CD4-positive, alpha-beta memory T cell (primary cell): ENCODE measurements at regions not wholly inside any gene's neighbourhood (a gene's known extent, or its start where the extent isn't known, plus 50 kb on each side); places are given as distances from the start of the nearest gene placed in this dataset.

Source experiments
- CTCF ChIA-PET: fragments of 350-600 bp; sonication (Branson Sonifier 250); formaldehyde crosslinking; loops from one replicate; lab custom pipeline; 2021; ENCODE audit warnings: inconsistent platforms; ENCODE audit not compliant: partially characterized antibody; lab: Charles Lee
- POLR2A ChIA-PET: fragments of 350-600 bp; sonication (Branson Sonifier 250); formaldehyde crosslinking; loops from one replicate; lab custom pipeline; 2021; ENCODE audit not compliant: partially characterized antibody; lab: Charles Lee
- DNase-seq, 5 donors: peaks; one replicate each; pipeline versions ENCODE4 v3.0.0 to v3.0.0-alpha.2; 2020 to 2022; ENCODE audit warnings: mixed read lengths in 1 of 5
- H3K27ac ChIP-seq: one replicate; pipeline ENCODE4 v1.7.0; 2013; ENCODE audit warnings: low read depth, low read length
- H3K27me3 ChIP-seq: 2 replicates; pipeline ENCODE4 v1.7.0; 2013; ENCODE audit warnings: mild to moderate bottlenecking, low read length, moderate library complexity; ENCODE audit not compliant: insufficient read depth
- H3K36me3 ChIP-seq: 2 replicates; pipeline ENCODE4 v1.7.0; 2013; ENCODE audit warnings: mild to moderate bottlenecking, low read length, moderate library complexity; ENCODE audit not compliant: insufficient read depth
- H3K4me1 ChIP-seq: 2 replicates; pipeline ENCODE4 v1.7.0; 2013; ENCODE audit warnings: mild to moderate bottlenecking, low read length, moderate library complexity; ENCODE audit not compliant: insufficient read depth
- H3K4me3 ChIP-seq, 2 donors: one replicate each; pipeline ENCODE4 v1.7.0; 2013; ENCODE audit warnings: low read length in 2 of 2, mild to moderate bottlenecking in 1 of 2
- H3K9me3 ChIP-seq, 2 donors: one replicate each; pipeline ENCODE4 v1.7.0; 2013; ENCODE audit warnings: low read length in 2 of 2, control low read depth in 1 of 2; ENCODE audit not compliant: control insufficient read depth in 1 of 2
- H3K27ac Mint-ChIP-seq, 7 donors: one replicate each; pipeline ENCODE4 v1.8.0; 2020 to 2021; ENCODE audit warnings: mixed read lengths in 7 of 7, mild to moderate bottlenecking in 6 of 7, inconsistent platforms in 3 of 7, moderate library complexity in 3 of 7
- H3K27me3 Mint-ChIP-seq, 2 donors: one replicate each; pipeline ENCODE4 v1.8.0; 2020 to 2021; ENCODE audit warnings: mixed read lengths in 2 of 2
- H3K36me3 Mint-ChIP-seq, 2 donors: one replicate each; pipeline ENCODE4 v1.8.0; 2020 to 2021; ENCODE audit warnings: mixed read lengths in 2 of 2, inconsistent platforms in 1 of 2, mild to moderate bottlenecking in 1 of 2
- H3K4me1 Mint-ChIP-seq, 4 donors: one replicate each; pipeline ENCODE4 v1.8.0; 2020 to 2021; ENCODE audit warnings: mixed read lengths in 4 of 4, mild to moderate bottlenecking in 1 of 4
- H3K4me3 Mint-ChIP-seq, 8 donors: one replicate each; pipeline ENCODE4 v1.8.0; 2020 to 2021; ENCODE audit warnings: mixed read lengths in 8 of 8, mild to moderate bottlenecking in 7 of 8, moderate library complexity in 6 of 8, inconsistent platforms in 3 of 8
- H3K9me3 Mint-ChIP-seq, 8 donors: one replicate each; pipeline ENCODE4 v1.8.0; 2020 to 2021; ENCODE audit warnings: mixed read lengths in 8 of 8, mild to moderate bottlenecking in 5 of 8, inconsistent platforms in 3 of 8, moderate library complexity in 1 of 8
- intact Hi-C: fragments of 100-400 bp; cut with micrococcal nuclease; formaldehyde crosslinking; loops from one replicate; pipeline ENCODE4 v1.15.1; 2023

- no peak overlapping the region for H3K4me3 ChIP-seq
- intact Hi-C loops: no loop called here
Observed at GRCh38 chr14:61186341-61187195, 94.6 kb downstream of the TMEM30B start.

GRCh38 chr14:61185534-61185933, 95.6 kb downstream of the TMEM30B start:
- Histone ChIP-seq H3K4me1 (peaks cover 6% of the 10 kb centered on the region), H3K27ac (no peak overlapping the region), H3K27me3 (peaks cover 8% of the 10 kb centered on the region), H3K9me3 (no peaks in the 10 kb centered on the region), H3K4me3 (no peak overlapping the region), H3K36me3 (no peaks in the 10 kb centered on the region)
- intact Hi-C loops: no loop called here
- peaks cover 11 to 22% (median 15%) of the 10 kb centered on the region in 4 donors for H3K4me1 Mint-ChIP-seq
- H3K4me3 Mint-ChIP-seq: no peak overlapping the region
- H3K27me3 Mint-ChIP-seq: peaks cover 12 to 20% of the 10 kb centered on the region in 2 donors
- ChIA-PET POLR2A (no interaction called here), CTCF (no interaction called here)
- H3K27ac Mint-ChIP-seq: no peak overlapping the region
- no peaks in the 10 kb centered on the region for H3K36me3 Mint-ChIP-seq
- peaks cover 0 to 1% (median 0%) of the 10 kb centered on the region in 8 donors for H3K9me3 Mint-ChIP-seq
- DNase-seq: no peak

More at GRCh38 chr14:61186341-61187195, 94.6 kb downstream of the TMEM30B start:
- H3K27me3 ChIP-seq: peaks cover 9% of the 10 kb centered on the region
- Mint-ChIP-seq H3K27me3 (peaks cover 15 to 23% of the 10 kb centered on the region in 2 donors), H3K9me3 (peaks cover 0 to 1% (median 0%) of the 10 kb centered on the region in 8 donors), H3K27ac (no peak overlapping the region), H3K4me1 (peaks cover 11 to 22% (median 15%) of the 10 kb centered on the region in 4 donors), H3K36me3 (no peaks in the 10 kb centered on the region), H3K4me3 (no peak overlapping the region)
- H3K27ac ChIP-seq: no peak overlapping the region
- H3K9me3 ChIP-seq: no peaks in the 10 kb centered on the region
- CTCF ChIA-PET: no interaction called here
- DNase-seq: no peak
- H3K4me1 ChIP-seq: peaks cover 6% of the 10 kb centered on the region
- no peaks in the 10 kb centered on the region for H3K36me3 ChIP-seq
- POLR2A ChIA-PET: no interaction called here

GRCh38 chr14:61184112-61184511, 97.0 kb downstream of the TMEM30B start:
- H3K27me3 ChIP-seq: peaks cover under 1% of the 10 kb centered on the region
- no peaks in the 10 kb centered on the region for H3K9me3 ChIP-seq
- no peaks in the 10 kb centered on the region for H3K36me3 Mint-ChIP-seq
- no peak overlapping the region for H3K27ac Mint-ChIP-seq
- no peak overlapping the region for H3K4me3 ChIP-seq
- H3K27ac ChIP-seq: no peak overlapping the region
- peaks cover 4 to 12% (median 9%) of the 10 kb centered on the region in 4 donors for H3K4me1 Mint-ChIP-seq
- peaks cover 6 to 9% of the 10 kb centered on the region in 2 donors for H3K27me3 Mint-ChIP-seq
- no peak for DNase-seq
- no peaks in the 10 kb centered on the region for H3K36me3 ChIP-seq
- peaks cover 2% of the 10 kb centered on the region for H3K4me1 ChIP-seq
- no peak overlapping the region for H3K4me3 Mint-ChIP-seq
- no peaks in the 10 kb centered on the region for H3K9me3 Mint-ChIP-seq
- intact Hi-C loops: no loop called here
- POLR2A ChIA-PET: no interaction called here
- CTCF ChIA-PET: no interaction called here

GRCh38 chr14:61183196-61183885, 97.8 kb downstream of the TMEM30B start:
- Histone ChIP-seq H3K9me3 (no peaks in the 10 kb centered on the region), H3K27ac (no peak overlapping the region), H3K4me1 (no peaks in the 10 kb centered on the region), H3K4me3 (no peak overlapping the region), H3K36me3 (no peaks in the 10 kb centered on the region), H3K27me3 (no peaks in the 10 kb centered on the region)
- Mint-ChIP-seq H3K4me1 (peaks cover 5 to 11% (median 9%) of the 10 kb centered on the region in 4 donors), H3K36me3 (no peaks in the 10 kb centered on the region), H3K27ac (peak overlapping the region in 1 of 7 donors; percentile 32), H3K27me3 (peaks cover 5 to 8% of the 10 kb centered on the region in 2 donors), H3K9me3 (no peaks in the 10 kb centered on the region), H3K4me3 (no peak overlapping the region)
- CTCF ChIA-PET: no interaction called here
- POLR2A ChIA-PET: no interaction called here
- DNase-seq: no peak
- intact Hi-C loops: no loop called here

GRCh38 chr14:61179796-61180398, 101.2 kb downstream of the TMEM30B start:
- peak overlapping the region in 1 of 8 donors; percentile 35 for H3K4me3 Mint-ChIP-seq
- H3K4me1 ChIP-seq: peaks cover 9% of the 10 kb centered on the region
- ChIA-PET POLR2A (no interaction called here), CTCF (no interaction called here)
- no peaks in the 10 kb centered on the region for H3K36me3 ChIP-seq
- H3K9me3 Mint-ChIP-seq: no peaks in the 10 kb centered on the region
- peaks cover 13 to 24% (median 21%) of the 10 kb centered on the region in 4 donors for H3K4me1 Mint-ChIP-seq
- no peaks in the 10 kb centered on the region for H3K36me3 Mint-ChIP-seq
- H3K27ac Mint-ChIP-seq: no peak overlapping the region
- intact Hi-C loops: no loop called here
- no peak for DNase-seq
- peaks cover 0 to 2% of the 10 kb centered on the region in 2 donors for H3K27me3 Mint-ChIP-seq
- no peak overlapping the region for H3K27ac ChIP-seq
- H3K4me3 ChIP-seq: no peak overlapping the region
- no peaks in the 10 kb centered on the region for H3K9me3 ChIP-seq
- no peaks in the 10 kb centered on the region for H3K27me3 ChIP-seq

GRCh38 chr14:61179061-61179690, 102.0 kb downstream of the TMEM30B start:
- H3K27ac Mint-ChIP-seq: peak overlapping the region in 2 of 7 donors; percentile 0 to 1
- Histone ChIP-seq H3K9me3 (no peaks in the 10 kb centered on the region), H3K27me3 (no peaks in the 10 kb centered on the region), H3K27ac (no peak overlapping the region), H3K4me1 (peaks cover 9% of the 10 kb centered on the region), H3K36me3 (no peaks in the 10 kb centered on the region), H3K4me3 (no peak overlapping the region)
- peak overlapping the region in 4 of 8 donors; percentile 4 to 82 (median 29) for H3K4me3 Mint-ChIP-seq
- ChIA-PET POLR2A (no interaction called here), CTCF (no interaction called here)
- peaks cover 17 to 30% (median 26%) of the 10 kb centered on the region in 4 donors for H3K4me1 Mint-ChIP-seq
- intact Hi-C loops: no loop called here
- H3K36me3 Mint-ChIP-seq: no peaks in the 10 kb centered on the region
- H3K9me3 Mint-ChIP-seq: no peaks in the 10 kb centered on the region
- no peak for DNase-seq
- peaks cover 0 to 2% of the 10 kb centered on the region in 2 donors for H3K27me3 Mint-ChIP-seq
